NB4 (cell line): ENCODE measurements at regions not wholly inside any gene's neighbourhood (a gene's known extent, or its start where the extent isn't known, plus 50 kb on each side); places are given as distances from the start of the nearest gene placed in this dataset.

ENCODE experiments used
- DNase-seq: peaks from one replicate; pipeline ENCODE4 v3.0.0; 2010; ENCODE audit warnings: low read depth
- H3K4me3 ChIP-seq: one replicate; pipeline ENCODE4 v1.5.1; 2011; ENCODE audit warnings: mild to moderate bottlenecking, low read depth, low read length, moderate library complexity
- MYC ChIP-seq: IDR thresholded peaks from 2 replicates; pipeline ENCODE4 v1.6.1; 2011; ENCODE audit warnings: low read depth, low read length
- POLR2A ChIP-seq: IDR thresholded peaks from 2 replicates; pipeline ENCODE4 v1.6.1; 2011; ENCODE audit warnings: mild to moderate bottlenecking; ENCODE audit not compliant: insufficient read length; ENCODE audit errors: extremely low read depth
- TF ChIP-seq, protein P1 (sequence below): IDR thresholded peaks from one replicate; pipeline ENCODE4 v1.5.1; 2012; ENCODE audit warnings: low read depth, low read length
- TF ChIP-seq, protein P2 (sequence below): IDR thresholded peaks from 2 replicates; pipeline ENCODE4 v1.6.1; 2011; ENCODE audit warnings: low read depth, low read length

DNA sequence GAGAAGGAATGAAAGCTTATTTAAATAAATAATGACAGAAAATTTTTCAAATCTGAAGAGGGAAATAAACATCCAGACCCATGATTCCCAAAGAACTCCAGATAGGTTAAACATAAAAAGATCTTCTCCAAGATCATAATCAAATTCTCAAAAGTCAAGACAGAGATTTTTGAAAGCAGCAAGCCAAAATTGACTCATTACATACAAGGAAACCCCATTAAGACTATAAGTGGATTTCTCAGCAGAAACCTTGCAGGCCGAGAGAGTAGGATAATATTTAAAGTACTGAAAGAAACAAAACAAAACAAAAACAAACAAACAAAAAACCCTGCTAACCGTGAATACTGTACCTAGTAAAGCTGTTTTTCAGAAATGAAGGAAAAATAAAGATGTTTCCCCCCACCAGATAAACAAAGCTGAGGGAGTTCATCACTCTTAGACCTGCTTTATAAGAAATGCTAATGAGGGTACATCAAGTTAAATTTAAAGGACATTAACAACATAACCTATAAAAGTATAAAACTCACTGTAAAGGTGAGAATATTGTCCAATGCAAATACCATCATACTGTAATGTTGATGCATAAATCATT, 412.2 kb downstream of the INSC start:
- TF ChIP-seq, protein P1, sequence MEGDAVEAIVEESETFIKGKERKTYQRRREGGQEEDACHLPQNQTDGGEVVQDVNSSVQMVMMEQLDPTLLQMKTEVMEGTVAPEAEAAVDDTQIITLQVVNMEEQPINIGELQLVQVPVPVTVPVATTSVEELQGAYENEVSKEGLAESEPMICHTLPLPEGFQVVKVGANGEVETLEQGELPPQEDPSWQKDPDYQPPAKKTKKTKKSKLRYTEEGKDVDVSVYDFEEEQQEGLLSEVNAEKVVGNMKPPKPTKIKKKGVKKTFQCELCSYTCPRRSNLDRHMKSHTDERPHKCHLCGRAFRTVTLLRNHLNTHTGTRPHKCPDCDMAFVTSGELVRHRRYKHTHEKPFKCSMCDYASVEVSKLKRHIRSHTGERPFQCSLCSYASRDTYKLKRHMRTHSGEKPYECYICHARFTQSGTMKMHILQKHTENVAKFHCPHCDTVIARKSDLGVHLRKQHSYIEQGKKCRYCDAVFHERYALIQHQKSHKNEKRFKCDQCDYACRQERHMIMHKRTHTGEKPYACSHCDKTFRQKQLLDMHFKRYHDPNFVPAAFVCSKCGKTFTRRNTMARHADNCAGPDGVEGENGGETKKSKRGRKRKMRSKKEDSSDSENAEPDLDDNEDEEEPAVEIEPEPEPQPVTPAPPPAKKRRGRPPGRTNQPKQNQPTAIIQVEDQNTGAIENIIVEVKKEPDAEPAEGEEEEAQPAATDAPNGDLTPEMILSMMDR, result no peak
- TF ChIP-seq MYC (no peak), POLR2A (no peak)
- TF ChIP-seq, protein P2, sequence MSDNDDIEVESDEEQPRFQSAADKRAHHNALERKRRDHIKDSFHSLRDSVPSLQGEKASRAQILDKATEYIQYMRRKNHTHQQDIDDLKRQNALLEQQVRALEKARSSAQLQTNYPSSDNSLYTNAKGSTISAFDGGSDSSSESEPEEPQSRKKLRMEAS, result no peak
- DNase-seq, result no peak
- H3K4me3 ChIP-seq, result no peak overlapping the region

DNA sequence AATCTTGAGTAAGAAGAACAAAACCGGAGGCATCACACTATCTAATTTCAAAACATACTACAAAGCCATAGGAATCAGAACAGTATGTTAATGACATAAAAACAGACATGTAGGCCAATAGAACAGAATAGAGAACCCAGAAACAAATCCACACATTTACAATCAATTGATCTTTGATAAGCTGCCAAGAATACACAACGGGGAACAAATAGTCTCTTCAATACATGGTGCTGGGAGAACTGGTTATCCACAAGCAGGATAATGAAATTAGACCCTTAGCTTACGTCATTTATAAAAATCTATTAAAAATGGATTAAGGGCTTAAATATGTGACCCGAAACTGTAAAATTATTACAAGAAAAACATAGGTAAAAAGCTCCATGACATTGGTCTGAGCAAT, 417.7 kb downstream of the INSC start:
- no peak for DNase-seq
- no peak overlapping the region for H3K4me3 ChIP-seq
- no peak for TF ChIP-seq MYC
- TF ChIP-seq, protein P1, result no peak
- TF ChIP-seq, protein P2, result no peak
- no peak for TF ChIP-seq POLR2A

DNA sequence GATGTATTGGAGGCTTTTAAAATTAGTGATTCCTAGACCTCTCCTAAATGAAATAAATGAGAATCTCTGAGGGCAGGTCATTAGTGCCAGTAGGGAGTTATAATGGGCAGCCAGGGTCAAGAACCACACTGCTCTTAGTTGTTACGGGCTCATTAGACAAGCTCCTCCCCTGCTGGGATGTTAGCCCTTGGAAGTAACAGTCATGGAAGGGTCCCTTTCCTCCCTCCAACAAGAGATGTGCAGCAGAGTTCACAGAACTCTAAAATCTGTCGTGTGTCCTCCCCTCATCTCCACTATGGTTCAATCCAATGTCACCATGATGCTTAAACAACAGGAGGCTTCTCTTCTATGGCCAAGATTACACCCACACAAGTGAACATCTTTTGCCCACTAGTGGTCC, 419.5 kb downstream of the INSC start:
- no peak for DNase-seq
- H3K4me3 ChIP-seq, result no peak overlapping the region
- TF ChIP-seq, protein P2, result no peak
- no peak for TF ChIP-seq MYC
- TF ChIP-seq, protein P1, result no peak

DNA sequence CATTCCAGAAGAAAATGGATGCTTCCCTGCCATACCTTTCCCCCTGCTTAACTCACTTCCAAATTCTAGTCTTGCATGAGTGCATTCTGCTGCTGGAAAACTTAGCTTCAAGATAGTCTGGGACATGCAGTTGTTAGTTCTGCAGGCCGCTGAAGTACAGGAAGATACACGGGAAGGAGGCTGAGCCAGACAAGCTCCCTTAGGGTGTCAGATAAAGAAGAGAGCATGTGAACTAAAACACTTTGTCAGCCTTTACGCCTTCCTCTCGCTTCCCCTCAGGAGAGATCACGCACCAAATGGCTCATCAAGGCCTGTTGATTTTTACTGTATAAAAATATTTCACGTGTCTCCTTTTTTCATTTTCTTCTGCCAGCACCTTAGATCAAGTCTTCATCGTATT, 420.7 kb downstream of the INSC start:
- no peak for DNase-seq
- H3K4me3 ChIP-seq, result no peak overlapping the region
- no peak for TF ChIP-seq MYC
- TF ChIP-seq POLR2A, result no peak
- TF ChIP-seq, protein P1, result no peak
- TF ChIP-seq, protein P2, result no peak

DNA sequence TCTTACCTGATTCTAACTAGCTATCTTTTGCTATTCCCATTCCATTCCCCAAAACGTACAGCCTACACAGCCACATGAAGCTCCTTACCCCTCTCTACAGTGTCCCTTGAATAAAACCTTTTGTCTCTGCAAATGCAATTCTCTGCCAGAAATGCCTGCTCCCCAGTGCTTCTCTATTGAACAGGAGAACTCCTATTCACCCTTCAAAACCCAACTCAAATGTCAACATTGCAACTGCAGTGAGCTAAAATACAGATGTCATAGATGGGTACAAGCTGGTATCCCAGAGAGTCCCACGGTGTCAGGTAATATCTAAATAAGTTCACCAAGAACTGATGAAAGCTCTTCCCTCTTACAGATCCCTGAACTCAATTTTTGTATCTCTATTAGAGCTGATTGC, 421.7 kb downstream of the INSC start:
- TF ChIP-seq MYC, result no peak
- TF ChIP-seq, protein P2, result no peak
- TF ChIP-seq, protein P1, result no peak
- no peak for TF ChIP-seq POLR2A
- no peak overlapping the region for H3K4me3 ChIP-seq
- no peak for DNase-seq

DNA sequence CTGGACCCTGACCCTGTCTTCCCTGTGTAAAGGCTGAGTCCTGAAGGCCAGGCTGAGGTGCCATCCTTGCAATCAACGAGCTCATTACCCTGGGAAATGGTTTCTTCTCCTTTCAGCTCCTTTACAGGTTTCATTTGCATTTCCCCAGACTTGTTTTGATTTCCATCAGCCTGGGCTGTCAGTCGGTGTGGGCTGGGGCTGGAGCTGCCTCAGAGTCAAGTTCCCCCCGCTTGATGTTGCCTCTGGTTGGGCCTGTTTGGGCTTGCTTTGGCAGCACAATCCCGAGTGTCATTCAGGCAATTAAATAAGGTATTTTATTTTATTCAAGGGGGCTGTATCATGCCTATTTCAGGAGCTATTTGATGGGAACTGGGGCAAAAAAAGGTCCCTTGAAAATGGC, 424.9 kb downstream of the INSC start:
- no peak for DNase-seq
- TF ChIP-seq POLR2A, result no peak
- TF ChIP-seq MYC, result no peak
- TF ChIP-seq, protein P1, result no peak
- TF ChIP-seq, protein P2, result no peak
- no peak overlapping the region for H3K4me3 ChIP-seq
